ENCODE measurements at regions not wholly inside any gene's neighbourhood (a gene's known extent, or its start where the extent isn't known, plus 50 kb on each side); places are given as distances from the start of the nearest gene placed in this dataset.
"Not testable (repeated sequence)": the region's sequence is repeated elsewhere in the genome, so short reads cannot be mapped to it uniquely, and the experiment has no call there.

DNA sequence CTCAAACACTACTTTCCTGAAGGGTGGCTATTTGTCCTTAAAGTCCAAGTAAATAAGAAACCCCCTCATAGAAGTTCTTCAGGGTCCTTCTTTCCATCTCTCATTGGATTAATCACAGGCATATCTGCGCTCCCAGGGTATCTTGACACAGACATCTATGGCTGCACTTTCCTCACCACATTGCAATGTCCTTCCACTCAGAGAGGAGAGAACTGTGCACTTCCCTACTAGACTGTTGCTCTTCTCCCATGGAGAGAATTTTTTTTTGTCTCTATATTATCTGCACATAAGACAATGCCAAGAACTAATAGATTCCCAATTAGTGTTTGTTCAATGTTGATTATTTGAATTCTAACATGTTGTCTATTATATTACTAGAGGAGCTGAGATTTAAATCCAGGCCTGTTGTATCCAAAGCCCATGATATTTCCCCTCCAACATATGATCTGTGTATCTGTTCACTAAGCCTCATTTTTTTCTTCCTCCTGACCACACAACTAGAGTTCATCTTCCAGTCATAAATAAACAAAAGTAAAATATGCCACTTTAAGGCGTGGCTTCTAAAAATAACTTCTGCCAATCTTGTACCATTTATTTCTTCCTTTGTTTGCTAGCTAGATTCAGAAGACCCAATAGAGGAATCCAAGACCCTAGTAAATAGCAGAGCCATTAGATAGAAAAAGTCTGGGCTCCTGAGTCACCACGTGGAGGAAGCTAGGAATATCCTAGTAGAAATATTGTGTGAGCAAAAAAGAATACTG, 61.5 kb upstream of the FAM241A start:
- FAIRE-seq = no peak
- no peak for DNase-seq (ENCODE audit: insufficient read length, low spot score)
- TF ChIP-seq POU2F2 (IDR thresholded peaks at IDR 0.05; ENCODE audit: low read depth, low read length) (no peak), POLR2A (IDR thresholded peaks at IDR 0.05; ENCODE audit: low read depth, low read length) (no peak), TAF1 (IDR thresholded peaks at IDR 0.05; ENCODE audit: low read depth, low read length) (no peak), POLR2AphosphoS5 (IDR thresholded peaks at IDR 0.05; ENCODE audit: low read depth, low read length) (no peak), SPI1 (IDR thresholded peaks at IDR 0.05; ENCODE audit: low read depth, low read length) (no peak), PAX5 (IDR thresholded peaks at IDR 0.05; ENCODE audit: insufficient read depth, low read length, severe bottlenecking) (no peak)

- TF ChIP-seq PAX5 (IDR thresholded peaks at IDR 0.05; ENCODE audit: insufficient read depth, low read length, severe bottlenecking) = no peak
- TF ChIP-seq TAF1 (IDR thresholded peaks at IDR 0.05; ENCODE audit: low read depth, low read length) = no peak
- TF ChIP-seq POLR2AphosphoS5 (IDR thresholded peaks at IDR 0.05; ENCODE audit: low read depth, low read length) = no peak
- TF ChIP-seq POU2F2 (IDR thresholded peaks at IDR 0.05; ENCODE audit: low read depth, low read length) = no peak
- TF ChIP-seq POLR2A (IDR thresholded peaks at IDR 0.05; ENCODE audit: low read depth, low read length) = no peak
- no peak for TF ChIP-seq SPI1 (IDR thresholded peaks at IDR 0.05; ENCODE audit: low read depth, low read length)
- FAIRE-seq = no peak
- no peak for DNase-seq (ENCODE audit: insufficient read length, low spot score)
Measured at GRCh38 chr4:112085156-112086035, 59.9 kb upstream of the FAM241A start.

GRCh38 chr4:112086036-112086434, 59.2 kb upstream of the FAM241A start:
- DNase-seq (ENCODE audit: insufficient read length, low spot score) = no peak
- TF ChIP-seq POLR2A (IDR thresholded peaks at IDR 0.05; ENCODE audit: low read depth, low read length) (no peak), PAX5 (IDR thresholded peaks at IDR 0.05; ENCODE audit: insufficient read depth, low read length, severe bottlenecking) (no peak), SPI1 (IDR thresholded peaks at IDR 0.05; ENCODE audit: low read depth, low read length) (no peak), POLR2AphosphoS5 (IDR thresholded peaks at IDR 0.05; ENCODE audit: low read depth, low read length) (no peak), TAF1 (IDR thresholded peaks at IDR 0.05; ENCODE audit: low read depth, low read length) (no peak), POU2F2 (IDR thresholded peaks at IDR 0.05; ENCODE audit: low read depth, low read length) (no peak)
- no peak for FAIRE-seq

DNA sequence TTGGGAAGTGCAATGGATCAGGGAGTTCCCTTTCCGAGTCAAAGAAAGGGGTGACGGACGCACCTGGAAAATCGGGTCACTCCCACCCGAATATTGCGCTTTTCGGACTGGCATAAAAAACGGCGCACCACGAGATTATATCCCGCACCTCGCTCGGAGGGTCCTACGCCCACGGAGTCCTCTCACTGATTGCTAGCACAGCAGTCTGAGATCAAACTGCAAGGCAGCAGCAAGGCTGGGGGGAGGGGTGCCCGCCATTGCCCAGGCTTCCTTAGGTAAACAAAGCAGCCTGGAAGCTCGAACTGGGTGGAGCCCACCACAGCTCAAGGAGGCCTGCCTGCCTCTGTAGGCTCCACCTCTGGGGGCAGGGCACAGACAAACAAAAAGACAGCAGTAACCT, 58.6 kb upstream of the FAM241A start:
- FAIRE-seq; DNase-seq (ENCODE audit: insufficient read length, low spot score): not testable (repeated sequence)

DNA sequence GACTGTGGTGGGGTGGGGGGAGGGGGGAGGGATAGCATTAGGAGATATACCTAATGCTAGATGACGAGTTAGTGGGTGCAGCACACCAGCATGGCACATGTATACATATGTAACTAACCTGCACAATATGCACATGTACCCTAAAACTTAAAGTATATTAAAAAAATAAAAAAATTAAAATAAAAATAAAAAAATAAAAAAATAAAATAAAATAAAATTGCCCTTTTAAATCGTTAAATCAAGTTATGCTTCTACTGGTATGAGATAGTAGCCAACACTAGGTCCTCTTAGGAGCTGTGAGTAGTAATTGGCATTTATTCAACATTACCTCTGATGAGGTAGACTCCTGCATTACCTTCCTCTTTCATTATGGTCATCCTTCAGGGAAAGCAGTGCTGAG, 52.9 kb upstream of the FAM241A start:
- DNase-seq (ENCODE audit: insufficient read length, low spot score); FAIRE-seq: not testable (repeated sequence)

DNA sequence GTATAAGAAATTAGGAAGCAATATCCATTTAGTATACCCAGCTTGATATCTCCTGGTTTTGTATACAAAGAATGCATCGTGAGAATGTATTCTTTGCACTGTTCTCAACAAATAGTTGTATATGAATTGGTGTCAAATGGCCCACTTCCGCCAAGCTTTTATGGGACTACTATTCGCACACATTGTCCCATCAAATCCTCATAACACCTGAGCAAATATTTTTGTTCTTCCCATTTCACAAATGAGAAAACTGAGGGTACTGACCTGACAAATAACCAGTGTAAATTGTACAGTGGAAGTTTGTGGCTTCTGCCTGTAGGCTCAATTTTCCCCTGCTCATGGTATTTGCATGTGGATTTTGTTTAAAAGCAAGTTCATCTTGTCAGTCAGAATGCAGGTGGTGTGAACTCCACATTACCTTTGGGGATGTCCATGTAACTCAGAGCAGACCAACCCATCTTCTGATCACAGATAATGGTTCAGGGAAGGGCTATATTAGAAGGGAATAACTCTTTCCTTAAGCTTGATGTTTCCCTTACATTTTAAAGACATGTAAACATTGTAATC, 51.5 kb upstream of the FAM241A start:
- no peak for TF ChIP-seq SPI1 (IDR thresholded peaks at IDR 0.05; ENCODE audit: low read depth, low read length)
- peak; percentile 31 for FAIRE-seq
- no peak for DNase-seq (ENCODE audit: insufficient read length, low spot score)

- DNase-seq (ENCODE audit: insufficient read length, low spot score) (no peak), FAIRE-seq (no peak)
- no peak for TF ChIP-seq POLR2A (IDR thresholded peaks at IDR 0.05; ENCODE audit: low read depth, low read length)
Measured at GRCh38 chr4:112094330-112094729, 50.9 kb upstream of the FAM241A start.
